Kasumi-1 (cell line): ENCODE measurements at regions not wholly inside any gene's neighbourhood (a gene's known extent, or its start where the extent isn't known, plus 50 kb on each side); places are given as distances from the start of the nearest gene placed in this dataset.

ENCODE experiments used
- DNase-seq, 2 experiments: peaks; one replicate each; lab custom pipeline; 2025; lab: John Stamatoyannopoulos, UW

DNA sequence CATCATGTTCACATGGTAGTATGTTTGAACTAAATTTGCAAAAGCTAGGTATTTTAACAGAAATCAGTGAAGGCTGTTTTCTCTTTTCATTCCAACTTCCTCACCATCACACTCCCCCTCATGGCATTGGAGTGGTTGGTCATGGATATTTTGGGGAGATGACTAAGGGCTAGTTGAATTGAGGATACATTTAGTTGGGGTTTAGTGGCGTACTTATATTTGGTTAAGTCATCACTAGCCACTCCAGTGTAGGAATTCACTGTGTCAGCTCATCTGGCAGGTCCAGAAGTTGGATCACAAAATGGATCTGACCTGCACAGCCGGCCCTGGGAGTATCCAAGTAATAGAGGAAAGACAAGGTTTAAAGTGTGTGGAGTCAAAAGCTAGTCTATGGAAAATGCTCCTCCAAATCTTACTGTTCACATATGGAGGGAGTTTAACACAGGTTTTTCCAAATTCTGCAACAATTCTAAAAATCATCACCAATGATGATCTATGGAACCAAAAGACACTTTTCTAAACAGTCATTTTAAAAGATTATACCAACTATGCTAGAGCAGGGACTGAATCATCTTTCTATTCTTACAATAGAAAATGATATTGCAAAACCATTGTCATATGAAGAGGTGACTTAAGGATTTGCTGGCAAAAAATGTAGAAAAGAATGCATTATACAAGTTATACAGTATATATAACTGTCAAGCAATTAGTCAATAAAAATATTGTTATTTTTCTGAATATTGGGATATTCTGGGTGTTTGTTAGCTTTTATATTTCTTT is 247.8 kb upstream of the PEX5L start:
- no peak for DNase-seq

GRCh38 chr3:180287703-180288102 is 251.0 kb upstream of the PEX5L start:
- DNase-seq, result no peak

- no peak for DNase-seq
Observed at GRCh38 chr3:180288816-180289215, 252.1 kb upstream of the PEX5L start.

DNA sequence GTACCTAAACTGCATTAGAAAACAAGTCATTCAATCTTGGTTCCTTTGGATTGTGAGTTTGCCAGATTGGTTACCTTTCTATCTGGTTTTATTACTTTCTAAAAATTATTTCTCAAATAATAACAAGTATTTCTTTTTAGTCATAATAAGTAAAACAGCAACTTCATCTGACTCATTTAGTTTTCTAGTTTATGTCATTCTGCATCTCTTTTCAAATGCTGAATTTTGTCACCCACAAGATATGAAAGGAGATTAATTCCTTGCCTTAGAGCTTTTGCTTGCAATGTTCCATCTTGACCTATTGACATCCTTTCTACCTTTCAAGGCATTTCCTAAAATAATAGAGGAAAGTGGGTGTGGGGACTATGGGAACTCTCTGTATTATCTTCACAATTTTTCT is 253.6 kb upstream of the PEX5L start:
- no peak for DNase-seq

- DNase-seq, result no peak
Observed at GRCh38 chr3:180294282-180295027, 257.7 kb upstream of the PEX5L start.

DNA sequence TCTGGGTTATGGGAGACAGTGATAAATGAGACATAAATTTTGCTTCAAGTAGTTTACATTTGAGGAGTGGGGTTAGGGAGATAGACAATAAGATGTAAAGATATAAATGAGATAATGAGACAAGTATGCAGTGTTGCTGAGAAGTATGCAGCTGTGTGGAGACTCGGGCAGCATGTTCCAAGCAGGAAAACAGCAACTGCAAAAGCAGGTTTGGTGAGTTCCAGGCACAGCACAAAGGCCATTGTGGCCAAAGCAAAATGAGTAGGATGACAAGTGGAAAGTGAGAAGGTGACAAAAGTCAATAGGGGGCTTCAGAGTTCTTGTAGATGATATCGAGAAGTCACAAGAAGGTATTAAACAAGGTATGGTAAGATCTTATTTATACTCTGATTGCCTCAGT is 259.1 kb upstream of the PEX5L start:
- no peak for DNase-seq

- no peak for DNase-seq
Observed at GRCh38 chr3:180296971-180297370, 260.2 kb upstream of the PEX5L start.

GRCh38 chr3:180306155-180306554 is 269.4 kb upstream of the PEX5L start:
- DNase-seq, result no peak

DNA sequence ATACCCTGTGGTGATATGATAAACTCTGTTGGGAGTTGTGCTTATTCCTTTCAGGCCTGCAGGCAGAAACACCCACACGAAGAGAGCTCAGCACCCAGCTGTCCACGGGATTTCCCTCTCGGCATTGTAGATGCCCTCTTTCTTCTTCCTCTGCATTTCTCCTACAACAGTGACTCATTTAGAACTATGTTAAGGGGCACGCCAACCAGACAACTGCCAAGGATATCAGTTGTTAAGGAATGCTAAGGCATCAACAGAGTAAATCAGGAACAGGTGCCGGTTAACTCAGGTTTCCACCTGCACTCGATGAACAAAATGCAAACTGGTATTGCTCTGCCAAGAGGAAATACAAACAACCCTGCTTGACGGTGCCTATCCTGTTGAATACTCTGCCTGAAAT is 270.0 kb upstream of the PEX5L start:
- no peak for DNase-seq

GRCh38 chr3:180311242-180311641 is 274.5 kb upstream of the PEX5L start:
- DNase-seq, result no peak

DNA sequence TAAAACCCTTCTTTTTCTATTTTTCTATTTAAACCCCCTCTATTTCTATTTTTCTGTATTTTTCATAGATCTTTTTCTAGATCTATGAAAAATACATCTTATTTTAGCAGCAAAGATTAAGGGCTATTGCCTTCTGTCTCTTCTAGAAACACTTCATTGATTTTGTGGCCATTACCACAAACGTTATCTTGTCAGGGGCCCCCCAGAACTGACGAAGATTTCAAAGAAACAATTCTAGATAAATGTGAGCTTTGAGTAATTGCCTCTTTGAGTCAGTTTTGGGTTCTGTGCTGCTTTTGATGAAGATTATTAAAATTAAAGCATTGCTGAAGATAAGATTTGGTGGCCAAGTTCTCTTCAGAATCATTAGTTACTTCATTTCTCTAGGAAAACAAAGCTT is 279.6 kb upstream of the PEX5L start:
- DNase-seq, result no peak

DNA sequence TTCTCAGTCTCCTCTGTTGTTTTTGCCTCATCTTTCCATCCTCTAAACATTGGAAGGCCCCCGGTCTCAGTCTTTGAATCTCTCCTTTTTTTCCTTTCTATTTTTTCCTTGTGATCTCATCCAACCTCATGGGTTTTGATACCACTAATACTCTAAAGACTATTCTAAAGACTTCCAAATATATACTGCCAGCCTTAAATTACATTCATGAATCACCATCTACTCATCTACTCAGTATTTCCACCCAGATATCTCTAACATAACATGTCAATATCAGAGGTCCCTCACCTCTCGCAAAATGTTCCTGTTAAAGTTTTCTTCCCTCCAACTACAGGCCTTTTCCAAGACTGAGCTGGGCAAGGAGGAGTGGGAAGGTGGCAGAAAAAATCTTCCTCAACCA is 282.5 kb upstream of the TTC14 start:
- no peak for DNase-seq

- no peak for DNase-seq
Observed at GRCh38 chr3:180320631-180321030, 281.3 kb upstream of the TTC14 start.

- no peak for DNase-seq
Observed at GRCh38 chr3:180321534-180321933, 280.4 kb upstream of the TTC14 start.

DNA sequence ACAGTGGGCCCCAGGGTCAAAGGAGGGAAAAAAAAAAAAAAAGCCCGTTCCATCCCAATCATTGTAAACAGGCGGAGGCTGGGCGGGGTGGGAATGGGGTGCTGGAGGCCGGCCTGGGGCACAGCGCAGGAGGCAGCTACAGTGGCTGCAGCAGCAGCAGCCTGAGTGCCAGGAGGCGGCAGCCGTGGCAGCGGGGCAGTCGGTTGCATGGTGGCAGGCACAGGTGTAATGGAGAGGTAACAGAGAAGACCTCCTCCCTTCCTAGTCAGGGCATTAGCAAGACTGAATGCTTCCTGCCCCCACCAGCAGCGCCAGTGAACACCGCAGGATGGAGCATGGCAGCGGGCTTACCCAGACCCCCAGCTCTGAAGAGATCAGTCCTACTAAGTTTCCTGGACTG is 279.1 kb upstream of the TTC14 start:
- DNase-seq, result no peak

GRCh38 chr3:180324791-180325190 is 277.2 kb upstream of the TTC14 start:
- no peak for DNase-seq

- DNase-seq, result no peak
Observed at GRCh38 chr3:180325533-180325932, 276.4 kb upstream of the TTC14 start.

DNA sequence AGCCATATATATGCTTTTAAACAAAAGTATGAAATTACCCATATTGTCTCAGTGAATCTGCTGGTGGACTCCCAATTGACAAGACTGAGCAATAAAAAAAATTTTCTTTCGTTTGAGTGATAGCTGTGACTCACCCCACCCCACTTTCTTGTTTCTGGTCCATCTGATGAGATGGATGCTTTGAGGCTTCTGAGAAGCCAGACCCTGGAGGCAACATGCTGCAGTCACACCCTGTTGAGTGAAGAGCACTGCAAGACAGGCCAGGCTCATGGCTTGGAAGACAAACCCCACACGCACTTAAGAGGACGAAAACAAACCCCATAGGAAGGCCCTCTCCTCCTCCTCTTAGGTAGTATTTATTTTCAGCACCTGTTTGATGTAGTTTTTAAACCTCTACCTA is 276.0 kb upstream of the TTC14 start:
- DNase-seq, result no peak

DNA sequence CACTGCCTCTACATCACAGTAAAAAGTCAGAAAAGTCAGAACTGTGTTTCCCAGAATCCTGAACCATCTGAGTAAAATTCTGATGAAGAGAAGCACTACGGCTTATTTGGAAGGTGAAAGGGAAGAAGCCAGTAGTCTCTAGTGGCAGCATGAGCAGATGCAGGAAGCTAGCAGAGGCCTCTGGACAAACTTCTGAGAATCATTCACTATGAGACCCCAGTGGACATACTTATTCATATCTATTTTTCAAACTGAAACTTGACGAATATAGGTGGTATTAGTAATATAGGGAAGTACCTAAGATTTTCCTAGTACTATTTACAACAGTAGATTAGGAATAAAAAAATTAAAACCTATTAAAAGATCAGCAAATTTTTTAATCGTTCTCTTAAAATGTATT is 272.8 kb upstream of the TTC14 start:
- no peak for DNase-seq

DNA sequence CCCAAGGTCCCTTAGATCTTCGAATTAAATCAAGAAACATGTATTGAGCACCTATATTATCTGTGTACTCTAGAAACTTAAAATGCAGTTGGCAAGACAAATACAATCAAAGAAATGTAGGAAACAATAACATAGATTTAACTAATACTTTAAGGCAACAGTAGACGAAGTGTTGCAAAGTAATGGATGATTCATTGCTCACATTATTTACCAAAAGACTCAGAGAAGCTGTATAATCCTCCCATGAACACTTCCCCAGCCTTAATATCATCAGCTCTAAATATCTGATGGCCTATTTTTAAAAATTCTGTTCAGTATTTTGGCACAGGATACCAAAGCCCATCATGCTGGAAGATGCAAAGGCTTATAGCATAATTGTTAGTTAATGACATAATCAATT is 272.1 kb upstream of the TTC14 start:
- no peak for DNase-seq

DNA sequence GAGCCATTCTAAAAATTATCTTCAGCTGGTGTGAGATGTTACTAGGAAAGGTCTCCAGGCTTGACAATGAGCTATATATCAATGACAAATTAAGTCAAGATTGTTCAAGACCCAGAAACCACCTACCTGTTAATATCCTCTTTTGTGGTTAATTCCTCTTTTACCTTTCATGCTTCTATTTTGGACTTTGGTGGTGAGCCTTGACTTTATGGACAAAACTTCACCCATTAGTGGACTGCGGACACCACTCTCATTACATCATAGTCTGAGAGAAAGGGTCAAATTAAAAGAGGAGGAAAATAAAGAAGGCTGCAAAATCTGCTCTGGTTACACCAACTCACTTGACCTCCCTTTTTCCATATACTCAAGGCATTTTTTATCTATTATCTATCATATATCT is 271.5 kb upstream of the TTC14 start:
- no peak for DNase-seq

- DNase-seq, result no peak
Observed at GRCh38 chr3:180332608-180333007, 269.4 kb upstream of the TTC14 start.

GRCh38 chr3:180335050-180335449 is 266.9 kb upstream of the TTC14 start:
- no peak for DNase-seq

DNA sequence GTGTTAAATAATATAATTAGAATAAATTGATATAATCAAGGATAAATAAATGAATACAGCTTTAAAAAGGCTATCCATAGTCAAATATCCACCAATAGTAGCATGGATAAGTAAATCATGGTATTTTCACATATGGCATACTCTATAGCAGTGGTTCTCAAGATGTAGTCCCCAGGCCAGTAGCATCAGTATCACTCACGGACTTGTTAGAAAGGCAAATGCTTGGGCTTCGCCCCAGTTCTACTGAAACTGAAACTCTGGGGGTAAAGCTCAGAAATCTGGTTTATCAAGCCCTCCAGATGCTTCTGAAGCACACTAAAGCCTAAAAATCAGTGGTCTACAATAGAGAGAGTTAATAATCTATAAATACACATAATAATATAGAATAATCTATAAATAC is 261.6 kb upstream of the TTC14 start:
- DNase-seq, result no peak
